ENCODE measurements at regions not wholly inside any gene's neighbourhood (a gene's known extent, or its start where the extent isn't known, plus 50 kb on each side); places are given as distances from the start of the nearest gene placed in this dataset.

DNA sequence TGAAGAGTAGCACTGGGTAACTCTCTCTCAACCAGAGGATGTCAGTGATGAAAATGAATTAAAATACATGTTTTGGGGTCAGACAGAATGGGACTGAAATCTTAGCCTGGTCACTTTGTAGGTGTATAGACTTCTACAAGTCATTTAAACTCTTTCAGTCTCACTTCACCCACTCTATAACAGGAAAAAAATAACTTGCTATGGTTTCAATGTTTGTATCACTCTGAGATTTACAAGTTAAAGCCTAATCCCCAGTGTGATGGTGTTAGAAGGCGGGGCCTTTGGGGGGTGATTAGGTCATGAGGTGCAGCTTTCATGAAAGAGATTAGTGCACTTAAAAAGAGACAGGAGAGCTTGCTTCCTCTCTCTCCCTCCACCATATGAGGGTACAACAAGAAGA is 134.8 kb downstream of the INHBA start:
- Histone ChIP-seq H3K27ac (no peak overlapping the region), H3K36me3 (no peaks in the 10 kb centered on the region), H3K4me1 (ENCODE audit: insufficient read depth) (no peaks in the 10 kb centered on the region), H3K4me3 (no peak overlapping the region), H3K9me3 (no peaks in the 10 kb centered on the region), H3K27me3 (no peaks in the 10 kb centered on the region)
- DNase-seq, result no peak
- intact Hi-C loops (cut with DNase I), result no loop called here
- no peak for TF ChIP-seq EP300 (IDR thresholded peaks at IDR 0.05)
- no peak for TF ChIP-seq POLR2A (IDR thresholded peaks at IDR 0.05)
- no peak for TF ChIP-seq CTCF (IDR thresholded peaks at IDR 0.05)
- WGBS, 3 donors, result 86 to 92% (median 90%) methylated on average over 1 of the region's 1 CpG

DNA sequence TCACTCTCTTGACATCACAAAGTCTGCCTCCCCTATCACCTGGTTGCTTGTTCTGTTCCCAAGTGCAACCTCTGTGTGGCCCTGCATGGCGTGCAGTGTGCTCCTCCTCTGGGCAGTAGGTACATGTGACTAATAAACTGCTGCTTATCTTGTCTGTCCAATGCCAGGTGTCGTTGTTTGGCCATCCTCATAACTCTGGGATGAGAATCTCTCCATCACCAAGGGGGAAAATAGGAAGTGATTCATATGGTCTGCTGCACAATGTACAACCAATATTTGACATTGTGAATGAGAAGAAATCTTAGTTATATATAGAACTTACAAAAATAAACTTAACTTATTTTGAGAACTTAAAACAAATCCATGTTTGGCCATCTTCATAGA is 135.2 kb downstream of the INHBA start:
- DNase-seq, result no peak
- Histone ChIP-seq H3K27me3 (no peaks in the 10 kb centered on the region), H3K4me3 (no peak overlapping the region), H3K9me3 (no peaks in the 10 kb centered on the region), H3K36me3 (no peaks in the 10 kb centered on the region), H3K4me1 (ENCODE audit: insufficient read depth) (no peaks in the 10 kb centered on the region), H3K27ac (no peak overlapping the region)
- 65 to 75% (median 67%) methylated on average over 2 of the region's 2 CpGs for WGBS, 3 donors
- intact Hi-C loops (cut with DNase I), result no loop called here
- TF ChIP-seq CTCF (IDR thresholded peaks at IDR 0.05) (no peak), EP300 (IDR thresholded peaks at IDR 0.05) (no peak), POLR2A (IDR thresholded peaks at IDR 0.05) (no peak)

- Histone ChIP-seq H3K27me3 (no peaks in the 10 kb centered on the region), H3K4me1 (ENCODE audit: insufficient read depth) (no peaks in the 10 kb centered on the region), H3K9me3 (no peaks in the 10 kb centered on the region), H3K36me3 (no peaks in the 10 kb centered on the region), H3K4me3 (no peak overlapping the region), H3K27ac (no peak overlapping the region)
- intact Hi-C loops (cut with DNase I), result no loop called here
- 54 to 66% (median 55%) methylated on average over 1 of the region's 1 CpG for WGBS, 3 donors
- no peak for TF ChIP-seq EP300 (IDR thresholded peaks at IDR 0.05)
- TF ChIP-seq CTCF (IDR thresholded peaks at IDR 0.05), result no peak
- TF ChIP-seq POLR2A (IDR thresholded peaks at IDR 0.05), result no peak
- no peak for DNase-seq
These were observed 135.7 kb downstream of the INHBA start for GRCh38 chr7:41567031-41567730.

- no peak for TF ChIP-seq POLR2A (IDR thresholded peaks at IDR 0.05)
- TF ChIP-seq CTCF (IDR thresholded peaks at IDR 0.05), result no peak
- no peak for TF ChIP-seq EP300 (IDR thresholded peaks at IDR 0.05)
- no peak for DNase-seq
- intact Hi-C loops (cut with DNase I), result no loop called here
These were observed 136.3 kb downstream of the INHBA start for GRCh38 chr7:41566581-41566980.

More at GRCh38 chr7:41566581-41566980, 136.3 kb downstream of the INHBA start:
- no peaks in the 10 kb centered on the region for H3K4me1 ChIP-seq (ENCODE audit: insufficient read depth)
- no peaks in the 10 kb centered on the region for H3K36me3 ChIP-seq
- no peaks in the 10 kb centered on the region for H3K27me3 ChIP-seq
- H3K27ac ChIP-seq, result no peak overlapping the region
- WGBS, 3 donors, result 87 to 91% (median 88%) methylated on average over 4 of the region's 4 CpGs
- no peak overlapping the region for H3K4me3 ChIP-seq
- no peaks in the 10 kb centered on the region for H3K9me3 ChIP-seq
